Gastroesophageal sphincter (tissue), 4 donors: ENCODE measurements at regions not wholly inside any gene's neighbourhood (a gene's known extent, or its start where the extent isn't known, plus 50 kb on each side); places are given as distances from the start of the nearest gene placed in this dataset.

Experiments
- ATAC-seq: fragments of 150-250 bp; one replicate; pipeline ENCODE4 v1.9.1; 2016; ENCODE audit warnings: mild to moderate bottlenecking, moderate library complexity
- H3K27ac ChIP-seq, 4 donors: fragments of 200-600 bp; sonication (generic) in 3 of 4; 1 replicate in 3 of 4; 2 replicates in 1 of 4; pipeline ENCODE4 v1.5.1; 2016 to 2019
- H3K27me3 ChIP-seq: fragments of 200-600 bp; sonication (generic); one replicate; pipeline ENCODE4 v1.5.1; 2019
- H3K36me3 ChIP-seq, 2 donors: fragments of 200-600 bp; sonication (generic); one replicate each; pipeline ENCODE4 v1.5.1; 2019; ENCODE audit warnings: control low read depth in 1 of 2
- H3K4me1 ChIP-seq, 3 donors: fragments of 200-600 bp; sonication (generic); 1 replicate in 2 of 3; 2 replicates in 1 of 3; pipeline ENCODE4 v1.5.1; 2016 to 2019; ENCODE audit warnings: control low read depth in 2 of 3
- H3K4me3 ChIP-seq, 2 donors: fragments of 200-600 bp; sonication (generic); one replicate each; pipeline ENCODE4 v1.5.1; 2019; ENCODE audit warnings: mild to moderate bottlenecking in 1 of 2, moderate library complexity in 1 of 2
- H3K9me3 ChIP-seq, 3 donors: fragments of 200-600 bp; sonication (generic); one replicate each; pipeline ENCODE4 v1.5.1; 2017 to 2019; ENCODE audit warnings: control low read depth in 2 of 3
- EP300 ChIP-seq: sonication (generic); formaldehyde crosslinking; IDR thresholded peaks from one replicate; pipeline ENCODE4 v1.6.1; 2017; ENCODE audit warnings: antibody characterized with exemption, mild to moderate bottlenecking
- POLR2A ChIP-seq, 2 donors: fragments of 450-650 bp; IDR thresholded peaks; one replicate each; pipeline ENCODE4 v1.6.1; 2017; ENCODE audit warnings: antibody characterized with exemption in 2 of 2, mild to moderate bottlenecking in 2 of 2, moderate library complexity in 1 of 2
- POLR2AphosphoS5 ChIP-seq: sonication (generic); formaldehyde crosslinking; IDR thresholded peaks from one replicate; pipeline ENCODE4 v1.6.1; 2017; ENCODE audit warnings: antibody characterized with exemption
- WGBS, 2 donors: methylation state at CpG; one replicate each; pipeline ENCODE4 v1.1.5; 2018; ENCODE audit warnings: low coverage in 1 of 2; 5-methylcytosine and 5-hydroxymethylcytosine counted together
- TF ChIP-seq, protein P1 (sequence below), 4 experiments: fragments of 200-600 bp in 2 of 4; fragments of 450-650 bp in 2 of 4; sonication (generic) in 1 of 4; IDR thresholded peaks; one replicate each; pipeline ENCODE4 v1.5.1; 2017 to 2019; ENCODE audit warnings: antibody characterized with exemption in 4 of 4, mild to moderate bottlenecking in 2 of 4, moderate library complexity in 2 of 4

DNA sequence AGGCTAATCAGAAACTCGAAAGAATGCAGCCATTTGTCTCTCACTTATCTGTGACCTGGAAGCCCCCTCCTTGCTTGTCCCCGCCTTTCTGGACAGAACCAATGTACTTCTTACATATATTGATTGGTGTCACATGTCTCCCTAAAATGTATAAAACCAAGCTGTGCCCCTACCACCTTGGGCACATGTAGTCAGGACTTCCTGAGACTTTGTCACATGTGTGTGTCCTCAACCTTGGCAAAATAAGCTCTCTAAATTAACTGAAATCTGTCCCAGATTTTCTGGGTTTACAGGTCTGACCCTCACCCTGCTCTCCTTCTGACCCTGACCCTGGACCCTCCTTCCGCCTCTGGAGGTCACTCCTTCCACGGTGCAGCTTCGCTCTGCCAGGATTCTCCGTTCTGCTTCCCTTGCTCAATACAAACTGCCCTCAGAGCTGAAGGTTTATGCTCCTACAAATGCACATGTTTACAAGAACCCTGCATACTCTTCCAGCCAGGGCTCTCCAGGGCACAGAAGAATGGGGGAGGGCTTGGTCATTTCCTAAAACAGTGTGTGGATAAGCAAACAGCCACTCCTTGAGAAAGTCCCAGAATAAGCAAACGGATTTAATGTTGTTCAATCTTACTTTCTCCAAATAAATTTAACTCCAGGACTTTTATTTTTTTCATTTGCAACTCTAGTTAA lies 160.5 kb downstream of the ACTL8 start:
- H3K4me1 ChIP-seq, result no peaks in the 10 kb centered on the region
- no peaks in the 10 kb centered on the region for H3K36me3 ChIP-seq
- TF ChIP-seq, protein P1, sequence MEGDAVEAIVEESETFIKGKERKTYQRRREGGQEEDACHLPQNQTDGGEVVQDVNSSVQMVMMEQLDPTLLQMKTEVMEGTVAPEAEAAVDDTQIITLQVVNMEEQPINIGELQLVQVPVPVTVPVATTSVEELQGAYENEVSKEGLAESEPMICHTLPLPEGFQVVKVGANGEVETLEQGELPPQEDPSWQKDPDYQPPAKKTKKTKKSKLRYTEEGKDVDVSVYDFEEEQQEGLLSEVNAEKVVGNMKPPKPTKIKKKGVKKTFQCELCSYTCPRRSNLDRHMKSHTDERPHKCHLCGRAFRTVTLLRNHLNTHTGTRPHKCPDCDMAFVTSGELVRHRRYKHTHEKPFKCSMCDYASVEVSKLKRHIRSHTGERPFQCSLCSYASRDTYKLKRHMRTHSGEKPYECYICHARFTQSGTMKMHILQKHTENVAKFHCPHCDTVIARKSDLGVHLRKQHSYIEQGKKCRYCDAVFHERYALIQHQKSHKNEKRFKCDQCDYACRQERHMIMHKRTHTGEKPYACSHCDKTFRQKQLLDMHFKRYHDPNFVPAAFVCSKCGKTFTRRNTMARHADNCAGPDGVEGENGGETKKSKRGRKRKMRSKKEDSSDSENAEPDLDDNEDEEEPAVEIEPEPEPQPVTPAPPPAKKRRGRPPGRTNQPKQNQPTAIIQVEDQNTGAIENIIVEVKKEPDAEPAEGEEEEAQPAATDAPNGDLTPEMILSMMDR (IDR thresholded peaks at IDR 0.05), result no peak
- TF ChIP-seq POLR2AphosphoS5 (no peak), EP300 (no peak), POLR2A (IDR thresholded peaks at IDR 0.05) (no peak)
- ATAC-seq, result no peak
- H3K27ac ChIP-seq, result no peak overlapping the region
- H3K9me3 ChIP-seq, result no peaks in the 10 kb centered on the region
- H3K27me3 ChIP-seq, result peaks cover 92% of the 10 kb centered on the region
- 3 to 22% methylated on average over 4 to 7 of the region's 7 CpGs for WGBS, 2 donors
- no peak overlapping the region for H3K4me3 ChIP-seq

DNA sequence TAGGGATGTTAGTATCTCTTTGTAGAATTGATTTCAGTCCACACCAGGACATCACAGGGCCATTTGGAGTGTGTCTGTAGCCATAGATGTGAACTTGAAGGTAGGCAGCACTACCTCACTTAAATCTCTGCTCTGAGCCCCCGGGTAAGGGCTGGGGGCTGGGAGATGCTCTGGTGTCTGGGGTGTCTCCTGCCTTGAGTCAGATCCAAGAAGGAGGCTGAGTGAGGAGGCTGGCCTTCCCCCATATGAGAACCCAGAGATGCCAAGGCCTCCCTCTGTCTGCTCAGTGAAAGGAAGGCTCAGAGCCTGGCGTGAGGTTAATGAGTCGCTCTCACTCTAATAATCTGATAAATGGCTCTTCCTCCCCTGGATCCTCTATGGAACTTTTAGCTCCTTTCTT lies 161.6 kb downstream of the ACTL8 start:
- TF ChIP-seq POLR2A (IDR thresholded peaks at IDR 0.05) (no peak), EP300 (no peak), POLR2AphosphoS5 (no peak)
- TF ChIP-seq, protein P1 (IDR thresholded peaks at IDR 0.05), result no peak
- WGBS, 2 donors, result 80 to 83% methylated on average over 1 of the region's 3 CpGs
- Histone ChIP-seq H3K27ac (no peak overlapping the region), H3K9me3 (no peaks in the 10 kb centered on the region), H3K4me1 (no peaks in the 10 kb centered on the region), H3K4me3 (no peak overlapping the region), H3K27me3 (peaks cover 97% of the 10 kb centered on the region), H3K36me3 (no peaks in the 10 kb centered on the region)
- ATAC-seq, result no peak

GRCh38 chr1:17919525-17920439 lies 164.6 kb downstream of the ACTL8 start:
- Histone ChIP-seq H3K27me3 (peaks cover 99% of the 10 kb centered on the region), H3K36me3 (no peaks in the 10 kb centered on the region), H3K4me1 (no peaks in the 10 kb centered on the region), H3K27ac (no peak overlapping the region), H3K9me3 (no peaks in the 10 kb centered on the region), H3K4me3 (no peak overlapping the region)
- WGBS, 2 donors, result 23 to 27% methylated on average over 6 to 8 of the region's 10 CpGs
- ATAC-seq, result no peak
- no peak for TF ChIP-seq POLR2AphosphoS5
- TF ChIP-seq, protein P1 (IDR thresholded peaks at IDR 0.05), result no peak
- no peak for TF ChIP-seq EP300
- no peak for TF ChIP-seq POLR2A (IDR thresholded peaks at IDR 0.05)

DNA sequence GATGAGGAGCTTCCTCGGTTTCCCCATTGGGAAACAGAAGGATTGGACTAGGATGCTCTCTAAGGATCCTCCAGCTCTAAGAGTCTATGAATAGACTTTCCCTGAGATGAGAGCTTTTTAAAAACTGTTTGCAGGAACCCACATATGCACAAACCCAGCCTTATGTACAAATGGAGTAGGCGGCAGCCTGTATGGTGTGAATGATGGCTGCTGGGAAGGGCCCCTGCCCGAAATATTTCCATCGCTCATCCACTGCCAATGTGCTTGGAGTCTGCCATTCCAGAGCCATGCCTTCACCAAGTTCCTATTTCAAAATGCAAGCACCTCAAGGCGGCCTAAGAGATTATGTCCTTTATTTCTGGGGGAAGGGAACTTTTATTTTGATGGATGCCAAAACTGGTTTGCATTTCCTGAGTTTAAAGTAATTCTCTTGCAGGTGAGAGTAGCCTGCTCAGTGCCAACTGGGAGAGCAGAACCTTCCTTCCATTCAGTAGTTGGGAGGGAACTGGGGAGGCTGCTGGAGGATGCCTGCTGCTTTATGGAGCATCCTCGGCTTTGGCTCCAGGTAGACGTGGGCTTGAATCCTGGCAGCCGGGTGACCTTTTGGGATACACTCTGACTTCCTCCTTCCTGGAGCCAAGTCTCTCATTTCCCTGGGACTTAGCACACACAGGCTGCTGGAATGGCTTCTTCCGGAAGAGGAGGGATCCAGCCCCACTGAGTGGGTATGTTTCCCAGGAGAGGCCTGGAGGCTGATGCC lies 165.9 kb downstream of the ACTL8 start:
- peaks cover 99% of the 10 kb centered on the region for H3K27me3 ChIP-seq
- peaks cover 0 to 7% (median 0%) of the 10 kb centered on the region in 3 donors for H3K4me1 ChIP-seq
- no peak overlapping the region for H3K27ac ChIP-seq
- no peak overlapping the region for H3K4me3 ChIP-seq
- no peaks in the 10 kb centered on the region for H3K36me3 ChIP-seq
- H3K9me3 ChIP-seq, result no peaks in the 10 kb centered on the region
- WGBS, 2 donors, result 39 to 65% methylated on average over 3 to 5 of the region's 9 CpGs
- no peak for TF ChIP-seq EP300
- no peak for TF ChIP-seq POLR2A (IDR thresholded peaks at IDR 0.05)
- TF ChIP-seq POLR2AphosphoS5, result no peak
- TF ChIP-seq, protein P1 (IDR thresholded peaks at IDR 0.05), result no peak
- no peak for ATAC-seq
